K562 (cell line): ENCODE measurements at regions not wholly inside any gene's neighbourhood (a gene's known extent, or its start where the extent isn't known, plus 50 kb on each side); places are given as distances from the start of the nearest gene placed in this dataset.

Experiments
- ATAC-seq: fragments of 200-7000 bp; cut with Tn5 transposase; 3 replicates; pipeline ENCODE4 v1.9.1; 2020; ENCODE audit warnings: moderate library complexity
- BruUV-seq: library from RNA; stranded (reverse); fragments of 400-500 nt; replicated peaks from 2 replicates; lab custom pipeline; 2021; lab: Mats Ljungman, UMichigan
- CTCF ChIA-PET: fragments of 300-600 bp; formaldehyde crosslinking; extraction: SDS; loops from one replicate; lab custom pipeline; 2021; ENCODE audit warnings: low intra/inter-chr PET ratio; lab: Yijun Ruan, JAX
- POLR2A ChIA-PET: fragments of 300-600, 350-650 bp; sonication (Branson Sonifier 250); formaldehyde crosslinking; extraction: SDS; loops from one replicate; lab custom pipeline; 2021; ENCODE audit warnings: antibody characterized with exemption, inconsistent platforms; lab: Yijun Ruan, JAX
- DNase-seq, 4 experiments: peaks; one replicate each; pipeline versions ENCODE4 v3.0.0 to v3.0.0-alpha.2; 2011 to 2018; ENCODE audit warnings: low spot score in 3 of 4, mixed read lengths in 3 of 4; ENCODE audit errors: extremely low read depth in 1 of 4
- FAIRE-seq: peaks from 2 replicates; lab custom pipeline; 2011; peaks lifted over from hg19 to GRCh38; lab: Jason Lieb, UNC
- H2AFZ ChIP-seq: 2 replicates; pipeline ENCODE4 v1.6.0; 2011; ENCODE audit warnings: low read depth, low read length, control low read depth, inconsistent platforms
- H3K27ac ChIP-seq: fragments of 200-600 bp; 3 replicates; pipeline ENCODE4 v1.8.0; 2011; ENCODE audit warnings: low read depth, mild to moderate bottlenecking, control low read depth, inconsistent platforms, low read length, moderate library complexity, mixed read lengths; ENCODE audit errors: extremely low read depth
- H3K27me3 ChIP-seq, 2 experiments: fragments of 300-600 bp in 1 of 2; 2 replicates in 1 of 2; 3 replicates in 1 of 2; pipeline versions ENCODE4 v1.6.0 to v1.8.0; 2011; ENCODE audit warnings: inconsistent platforms in 2 of 2, low read length in 2 of 2, mild to moderate bottlenecking in 1 of 2, mixed read lengths in 1 of 2, moderate library complexity in 1 of 2; ENCODE audit not compliant: control insufficient read depth in 2 of 2, insufficient read depth in 2 of 2
- H3K36me3 ChIP-seq: fragments of 300-600 bp; 3 replicates; pipeline ENCODE4 v1.8.0; 2011; ENCODE audit warnings: mild to moderate bottlenecking, low read length, inconsistent platforms; ENCODE audit not compliant: control insufficient read depth, insufficient read depth
- H3K4me1 ChIP-seq, 2 experiments: fragments of 200-600 bp in 1 of 2; replicated peaks in 1 of 2; 2 replicates in 1 of 2; 3 replicates in 1 of 2; pipeline versions ENCODE4 v1.5.1 to v1.8.0; 2011; ENCODE audit warnings: inconsistent platforms in 2 of 2, low read length in 2 of 2, mild to moderate bottlenecking in 1 of 2, mixed read lengths in 1 of 2, moderate library complexity in 1 of 2; ENCODE audit not compliant: control insufficient read depth in 2 of 2, insufficient read depth in 2 of 2
- H3K4me2 ChIP-seq: 2 replicates; pipeline ENCODE4 v1.6.1; 2011; ENCODE audit warnings: low read length, control low read depth, inconsistent platforms, mixed read lengths; ENCODE audit not compliant: insufficient read depth
- H3K4me3 ChIP-seq: fragments of 200-600 bp; sonication (generic), shearing (Covaris generic); 2 replicates; pipeline ENCODE4 v1.5.1; 2016; ENCODE audit warnings: control low read depth, inconsistent platforms
- H3K79me2 ChIP-seq: fragments of 200-600 bp; 3 replicates; pipeline ENCODE4 v1.8.0; 2011; ENCODE audit warnings: low read length, inconsistent platforms; ENCODE audit not compliant: control insufficient read depth, insufficient read depth
- H3K9ac ChIP-seq, 2 experiments: 2 replicates each; pipeline versions ENCODE4 v1.6.0 to v1.6.1; 2011; ENCODE audit warnings: low read depth in 2 of 2, low read length in 2 of 2, control low read depth in 1 of 2, inconsistent platforms in 1 of 2, mild to moderate bottlenecking in 1 of 2, mixed read lengths in 1 of 2; ENCODE audit not compliant: insufficient read depth in 1 of 2
- H3K9me1 ChIP-seq: one replicate; pipeline ENCODE4 v1.6.0; 2011; ENCODE audit warnings: inconsistent platforms, mild to moderate bottlenecking, low read length, moderate library complexity; ENCODE audit not compliant: control insufficient read depth, insufficient read depth
- H3K9me3 ChIP-seq: replicated peaks from 2 replicates; pipeline ENCODE4 v1.5.1; 2011; ENCODE audit warnings: low read depth, low read length, inconsistent platforms; ENCODE audit not compliant: control insufficient read depth, insufficient read depth
- H4K20me1 ChIP-seq: replicated peaks from 2 replicates; pipeline ENCODE4 v1.6.1; 2011; ENCODE audit warnings: low read length, inconsistent platforms, mixed read lengths; ENCODE audit not compliant: control insufficient read depth, insufficient read depth
- BHLHE40 ChIP-seq: IDR thresholded peaks from 2 replicates; pipeline ENCODE4 v1.6.1; 2011; ENCODE audit warnings: low read length, improper control_type of control experiment
- MCM7 ChIP-seq, 2 experiments: fragments of 450-650 bp; IDR thresholded peaks; 2 replicates each; pipeline ENCODE4 v1.6.1; 2016 to 2018
- NR1H2 ChIP-seq: sonication (generic); formaldehyde crosslinking; IDR thresholded peaks from 2 replicates; pipeline ENCODE4 v1.4.0; 2020; ENCODE audit warnings: mild to moderate bottlenecking, missing genetic modification reagents
- RBM39 ChIP-seq: fragments of 200-400 bp; formaldehyde crosslinking; optimal IDR thresholded peaks from 2 replicates; pipeline ENCODE3; 2018; ENCODE audit warnings: low read depth, low read length
- REST ChIP-seq, 2 experiments: fragments of 450-650 bp; formaldehyde crosslinking in 1 of 2; IDR thresholded peaks; 2 replicates each; pipeline versions ENCODE4 v1.4.0 to v1.6.1; 2014 to 2020; ENCODE audit warnings: mild to moderate bottlenecking in 2 of 2, borderline replicate concordance in 1 of 2, low read depth in 1 of 2
- SNIP1 ChIP-seq: fragments of 450-650 bp; IDR thresholded peaks from 2 replicates; pipeline ENCODE4 v1.7.1; 2017; ENCODE audit warnings: low read depth, mild to moderate bottlenecking
- TEAD2 ChIP-seq: fragments of 450-650 bp; IDR thresholded peaks from 2 replicates; pipeline ENCODE4 v1.6.1; 2016; ENCODE audit warnings: missing genetic modification characterization, control low read depth, missing compliant biosample characterization
- ZNF592 ChIP-seq: fragments of 450-650 bp; IDR thresholded peaks from 2 replicates; pipeline ENCODE4 v1.6.1; 2017; ENCODE audit warnings: antibody characterized with exemption, mild to moderate bottlenecking
- ZNF695 ChIP-seq: fragments of 450-650 bp; formaldehyde crosslinking; IDR thresholded peaks from 2 replicates; pipeline ENCODE4 v1.4.0; 2020; ENCODE audit warnings: mild to moderate bottlenecking, moderate library complexity
- in situ Hi-C: fragments of 300-500 bp; cut with MboI; formaldehyde crosslinking; loops from 4 replicates; pipeline ENCODE4 v1.15.0; 2018; ENCODE audit warnings: inconsistent platforms, mixed read lengths
- intact Hi-C: fragments of 100-400 bp; cut with micrococcal nuclease; formaldehyde crosslinking; loops from 2 replicates; pipeline ENCODE4 v1.14.2; 2022
- TF ChIP-seq, protein P1 (sequence below): fragments of 250-450 bp; sonication (Bioruptor Pico); IDR thresholded peaks from 2 replicates; pipeline ENCODE4 v1.8.0; 2021; ENCODE audit warnings: borderline replicate concordance, mild to moderate bottlenecking, moderate library complexity; ENCODE audit not compliant: poor library complexity, severe bottlenecking

DNA sequence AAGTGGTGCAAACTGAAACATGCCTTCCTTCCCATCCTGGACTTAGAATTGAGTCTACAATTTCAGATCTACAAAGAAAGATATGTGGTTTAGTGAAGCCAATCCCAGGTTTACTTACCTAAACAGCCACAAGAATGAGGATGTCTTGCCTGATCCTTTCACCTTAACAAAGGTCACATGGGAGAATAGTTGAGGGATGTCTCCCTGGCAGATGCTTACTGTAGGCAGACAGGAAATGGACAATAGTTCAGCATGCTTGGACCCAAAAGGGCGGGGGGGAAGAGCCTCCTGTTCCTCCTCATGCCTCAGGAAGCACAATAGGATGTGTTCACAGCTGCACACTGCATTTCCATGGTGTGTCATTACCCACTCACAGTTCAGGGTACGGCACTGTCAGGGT is 492.7 kb upstream of the USP24 start (continued):
- TF ChIP-seq TEAD2 (tag), result no peak
- TF ChIP-seq ZNF592, result no peak
- no peak for TF ChIP-seq ZNF695
- TF ChIP-seq RBM39, result no peak
- no peak for TF ChIP-seq SNIP1
- TF ChIP-seq BHLHE40, result no peak

DNA sequence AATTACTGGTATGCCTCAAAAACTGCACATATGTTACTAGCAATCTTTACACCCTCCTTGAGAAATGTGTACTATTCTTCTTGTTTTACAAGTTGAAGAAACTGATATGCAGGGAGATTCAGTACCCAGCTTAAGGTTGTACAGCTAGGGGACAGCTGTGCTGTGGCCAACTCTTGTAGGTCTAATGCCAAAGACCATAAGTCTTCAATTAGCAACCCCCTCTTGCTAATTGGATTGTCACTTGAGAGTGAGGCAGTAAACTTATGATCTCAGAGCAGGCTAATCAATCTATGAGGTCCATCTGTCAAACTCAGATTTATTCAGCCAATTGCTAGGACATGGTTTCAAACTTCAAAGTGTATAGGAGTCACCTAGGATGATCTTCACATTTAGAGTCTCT is 492.0 kb upstream of the USP24 start:
- Histone ChIP-seq H3K27ac (no peak overlapping the region), H2AFZ (no peak overlapping the region), H3K4me3 (no peak overlapping the region), H4K20me1 (no peaks in the 10 kb centered on the region), H3K79me2 (no peaks in the 10 kb centered on the region), H3K4me2 (no peak overlapping the region), H3K27me3 (no peaks in the 10 kb centered on the region), H3K9ac (no peak overlapping the region), H3K9me3 (no peaks in the 10 kb centered on the region), H3K4me1 (no peaks in the 10 kb centered on the region), H3K9me1 (no peaks in the 10 kb centered on the region), H3K36me3 (no peaks in the 10 kb centered on the region)
- DNase-seq, result no peak
- ChIA-PET CTCF (no interaction called here), POLR2A (no interaction called here)
- ATAC-seq, result no peak
- in situ Hi-C loops, result no loop called here
- intact Hi-C loops, result no loop called here
- no peak for FAIRE-seq
- BruUV-seq, result no TSS peak
- no peak for TF ChIP-seq REST (IDR thresholded peaks at IDR 0.05; ENCODE audit: borderline replicate concordance)
- no peak for TF ChIP-seq REST (CRISPR knock-in tag; IDR thresholded peaks at IDR 0.05; ENCODE audit: low read depth)
- TF ChIP-seq, protein P1, sequence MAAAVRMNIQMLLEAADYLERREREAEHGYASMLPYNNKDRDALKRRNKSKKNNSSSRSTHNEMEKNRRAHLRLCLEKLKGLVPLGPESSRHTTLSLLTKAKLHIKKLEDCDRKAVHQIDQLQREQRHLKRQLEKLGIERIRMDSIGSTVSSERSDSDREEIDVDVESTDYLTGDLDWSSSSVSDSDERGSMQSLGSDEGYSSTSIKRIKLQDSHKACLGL (CRISPR knock-in tag), result no peak
- no peak for TF ChIP-seq NR1H2 (CRISPR knock-in tag)
- no peak for TF ChIP-seq MCM7 (IDR thresholded peaks at IDR 0.05)
